GM12872 (cell line): ENCODE measurements at regions not wholly inside any gene's neighbourhood (a gene's known extent, or its start where the extent isn't known, plus 50 kb on each side); places are given as distances from the start of the nearest gene placed in this dataset.

ENCODE experiments used
- CTCF ChIP-seq: IDR thresholded peaks from 3 replicates; pipeline ENCODE4 v1.5.1; 2011; ENCODE audit warnings: low read depth, mild to moderate bottlenecking, low read length, moderate library complexity; ENCODE audit not compliant: insufficient read depth

GRCh38 chr2:12054956-12055618, 308.7 kb downstream of the LPIN1 start:
- TF ChIP-seq CTCF, result no peak

GRCh38 chr2:12057436-12058166, 311.2 kb downstream of the LPIN1 start:
- TF ChIP-seq CTCF, result no peak

GRCh38 chr2:12059616-12060441, 313.4 kb downstream of the LPIN1 start:
- TF ChIP-seq CTCF, result no peak

GRCh38 chr2:12060886-12061285, 314.5 kb downstream of the LPIN1 start:
- no peak for TF ChIP-seq CTCF

GRCh38 chr2:12061286-12062052, 315.0 kb downstream of the LPIN1 start:
- TF ChIP-seq CTCF, result no peak

GRCh38 chr2:12062053-12062395, 315.6 kb downstream of the LPIN1 start:
- TF ChIP-seq CTCF, result no peak

GRCh38 chr2:12063210-12063609, 316.8 kb downstream of the LPIN1 start:
- no peak for TF ChIP-seq CTCF
